ENCODE measurements at regions not wholly inside any gene's neighbourhood (a gene's known extent, or its start where the extent isn't known, plus 50 kb on each side); places are given as distances from the start of the nearest gene placed in this dataset.

- TF ChIP-seq POLR2A (IDR thresholded peaks at IDR 0.05; ENCODE audit: low read length) (no peak), GATA1 (IDR thresholded peaks at IDR 0.05; ENCODE audit: low read depth, low read length) (no peak)
These were observed 114.5 kb downstream of the FOXD1 start for GRCh38 chr5:73333944-73334703.

All from erythroblast (primary cell).